SK-N-SH treated with all-trans-retinoic acid at 6 μM for 48 hours (cell line): ENCODE measurements at regions not wholly inside any gene's neighbourhood (a gene's known extent, or its start where the extent isn't known, plus 50 kb on each side); places are given as distances from the start of the nearest gene placed in this dataset.

Source experiments
- ARNTL ChIP-seq: fragments of 450-650 bp; formaldehyde crosslinking; IDR thresholded peaks from 2 replicates; pipeline ENCODE4 v1.5.0; 2020; ENCODE audit warnings: low read depth, mild to moderate bottlenecking, moderate library complexity, borderline replicate concordance
- CSDC2 ChIP-seq: fragments of 250-450 bp; sonication (Bioruptor Pico); IDR thresholded peaks from 2 replicates; pipeline ENCODE4 v1.5.0; 2020; ENCODE audit warnings: mild to moderate bottlenecking, moderate library complexity
- ESRRG ChIP-seq: fragments of 250-450 bp; sonication (Bioruptor Pico); IDR thresholded peaks from 2 replicates; pipeline ENCODE4 v1.6.1; 2021; ENCODE audit warnings: mild to moderate bottlenecking
- GLIS3 ChIP-seq: fragments of 250-450 bp; sonication (Bioruptor Pico); IDR thresholded peaks from 2 replicates; pipeline ENCODE4 v1.5.0; 2020; ENCODE audit warnings: mild to moderate bottlenecking, moderate library complexity
- PATZ1 ChIP-seq: fragments of 250-450 bp; sonication (Bioruptor Pico); IDR thresholded peaks from 2 replicates; pipeline ENCODE4 v1.8.0; 2020; ENCODE audit warnings: mild to moderate bottlenecking, moderate library complexity, borderline replicate concordance
- RARB ChIP-seq: fragments of 250-450 bp; sonication (Bioruptor Pico); IDR thresholded peaks from 2 replicates; pipeline ENCODE4 v1.8.0; 2021; ENCODE audit warnings: mild to moderate bottlenecking, moderate library complexity
- SNAI2 ChIP-seq: fragments of 250-450 bp; sonication (Bioruptor Pico); IDR thresholded peaks from 2 replicates; pipeline ENCODE4 v1.5.0; 2020; ENCODE audit warnings: mild to moderate bottlenecking, moderate library complexity
- TCF4 ChIP-seq: fragments of 250-450 bp; sonication (Bioruptor Pico); IDR thresholded peaks from 2 replicates; pipeline ENCODE4 v1.8.0; 2021; ENCODE audit warnings: mild to moderate bottlenecking, moderate library complexity, borderline replicate concordance
- ZC3H10 ChIP-seq: fragments of 250-450 bp; sonication (Bioruptor Pico); IDR thresholded peaks from 2 replicates; pipeline ENCODE4 v1.5.1; 2021; ENCODE audit warnings: mild to moderate bottlenecking, moderate library complexity
- ZFP3 ChIP-seq: fragments of 250-450 bp; sonication (Bioruptor Pico); IDR thresholded peaks from 2 replicates; pipeline ENCODE4 v1.5.0; 2020; ENCODE audit warnings: mild to moderate bottlenecking, moderate library complexity
- ZNF565 ChIP-seq: fragments of 450-650 bp; formaldehyde crosslinking; conservative IDR thresholded peaks from 2 replicates; pipeline ENCODE4 v1.5.0; 2020; ENCODE audit warnings: low read depth, mild to moderate bottlenecking, moderate library complexity
- TF ChIP-seq, protein P1 (sequence below): fragments of 250-450 bp; sonication (Bioruptor Pico); IDR thresholded peaks from 2 replicates; pipeline ENCODE4 v1.5.0; 2020; ENCODE audit warnings: mild to moderate bottlenecking, moderate library complexity

- TF ChIP-seq ZNF565 (CRISPR knock-in tag) (no peak), ESRRG (CRISPR knock-in tag) (no peak), PATZ1 (no peak), ARNTL (CRISPR knock-in tag) (no peak), CSDC2 (CRISPR knock-in tag) (no peak), RARB (CRISPR knock-in tag) (no peak), TCF4 (CRISPR knock-in tag) (no peak), SNAI2 (CRISPR knock-in tag) (no peak), ZC3H10 (CRISPR knock-in tag) (no peak), ZFP3 (CRISPR knock-in tag) (no peak), GLIS3 (CRISPR knock-in tag) (no peak)
- TF ChIP-seq, protein P1, sequence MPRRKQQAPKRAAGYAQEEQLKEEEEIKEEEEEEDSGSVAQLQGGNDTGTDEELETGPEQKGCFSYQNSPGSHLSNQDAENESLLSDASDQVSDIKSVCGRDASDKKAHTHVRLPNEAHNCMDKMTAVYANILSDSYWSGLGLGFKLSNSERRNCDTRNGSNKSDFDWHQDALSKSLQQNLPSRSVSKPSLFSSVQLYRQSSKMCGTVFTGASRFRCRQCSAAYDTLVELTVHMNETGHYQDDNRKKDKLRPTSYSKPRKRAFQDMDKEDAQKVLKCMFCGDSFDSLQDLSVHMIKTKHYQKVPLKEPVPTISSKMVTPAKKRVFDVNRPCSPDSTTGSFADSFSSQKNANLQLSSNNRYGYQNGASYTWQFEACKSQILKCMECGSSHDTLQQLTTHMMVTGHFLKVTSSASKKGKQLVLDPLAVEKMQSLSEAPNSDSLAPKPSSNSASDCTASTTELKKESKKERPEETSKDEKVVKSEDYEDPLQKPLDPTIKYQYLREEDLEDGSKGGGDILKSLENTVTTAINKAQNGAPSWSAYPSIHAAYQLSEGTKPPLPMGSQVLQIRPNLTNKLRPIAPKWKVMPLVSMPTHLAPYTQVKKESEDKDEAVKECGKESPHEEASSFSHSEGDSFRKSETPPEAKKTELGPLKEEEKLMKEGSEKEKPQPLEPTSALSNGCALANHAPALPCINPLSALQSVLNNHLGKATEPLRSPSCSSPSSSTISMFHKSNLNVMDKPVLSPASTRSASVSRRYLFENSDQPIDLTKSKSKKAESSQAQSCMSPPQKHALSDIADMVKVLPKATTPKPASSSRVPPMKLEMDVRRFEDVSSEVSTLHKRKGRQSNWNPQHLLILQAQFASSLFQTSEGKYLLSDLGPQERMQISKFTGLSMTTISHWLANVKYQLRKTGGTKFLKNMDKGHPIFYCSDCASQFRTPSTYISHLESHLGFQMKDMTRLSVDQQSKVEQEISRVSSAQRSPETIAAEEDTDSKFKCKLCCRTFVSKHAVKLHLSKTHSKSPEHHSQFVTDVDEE (CRISPR knock-in tag), result no peak
These were observed 364.8 kb downstream of the KIF16B start for GRCh38 chr20:16208443-16208842.
